ENCODE measurements at regions not wholly inside any gene's neighbourhood (a gene's known extent, or its start where the extent isn't known, plus 50 kb on each side); places are given as distances from the start of the nearest gene placed in this dataset.
A peak's percentile ranks its signal among the peaks of the same experiment; 100 is the strongest.

GRCh38 chr20:60764328-60764727, 487.7 kb upstream of the CDH4 start:
- no peak overlapping the region for H2BK120ac ChIP-seq (replicated peaks; ENCODE audit: low read depth, low read length)
- H2BK12ac ChIP-seq (ENCODE audit: low read depth, low read length): 0 out of 2 replicates have a peak overlapping the region, but pooled peaks have one; percentile 35
- no peak overlapping the region for H3K4me3 ChIP-seq (ENCODE audit: extremely low read depth in 1 of 4, insufficient read depth in 2 of 4, low read depth in 3 of 4, low read length in 4 of 4)
- no peak overlapping the region for H3K9ac ChIP-seq (replicated peaks in 1 of 4; ENCODE audit: extremely low read depth in 1 of 4, low read depth in 3 of 4, low read length in 3 of 4)
- no peaks in the 10 kb centered on the region for H3K4me1 ChIP-seq (replicated peaks in 1 of 4; ENCODE audit: control insufficient read depth in 3 of 4, insufficient read depth in 4 of 4, low read length in 3 of 4)
- H3K14ac ChIP-seq (ENCODE audit: insufficient read length): no peak overlapping the region
- no peak overlapping the region for H4K5ac ChIP-seq (ENCODE audit: insufficient read length, low read depth, low read length)
- peak overlapping the region; percentile 34; the same call in 1 of the 2 replicates for H2BK15ac ChIP-seq (ENCODE audit: low read length)
- H3K23me2 ChIP-seq (ENCODE audit: low read depth, low read length): peaks cover 4% of the 10 kb centered on the region; the same call in 1 of the 2 replicates
- H4K91ac ChIP-seq (replicated peaks; ENCODE audit: insufficient read length, low read length): peak overlapping the region; percentile 44
- CTCF ChIA-PET (ENCODE audit: partially characterized antibody): no interaction called here
- no peaks in the 10 kb centered on the region for H3K79me2 ChIP-seq (ENCODE audit: control insufficient read depth in 1 of 2, insufficient read depth in 2 of 2, low read length in 2 of 2)
- no peak overlapping the region for H4K8ac ChIP-seq (ENCODE audit: extremely low read depth, insufficient read depth, low read length)
- H3K23ac ChIP-seq (ENCODE audit: insufficient read length): no peak overlapping the region
- no peaks in the 10 kb centered on the region for H3K36me3 ChIP-seq (ENCODE audit: control insufficient read depth in 2 of 4, insufficient read depth in 4 of 4, low read length in 3 of 4)
- no peaks in the 10 kb centered on the region for H3K79me1 ChIP-seq (ENCODE audit: low read depth, low read length)
- no peak overlapping the region for H2AFZ ChIP-seq (ENCODE audit: low read length)
- peak overlapping the region; percentile 32 for H3K56ac ChIP-seq (replicated peaks; ENCODE audit: insufficient read length, low read depth, low read length)
- no peak overlapping the region for H3K18ac ChIP-seq (ENCODE audit: extremely low read depth, low read length)
- H2BK20ac ChIP-seq (ENCODE audit: low read length): no peak overlapping the region
- H3K27me3 ChIP-seq (replicated peaks in 1 of 4; ENCODE audit: control insufficient read depth in 3 of 4, extremely low read depth in 1 of 4, insufficient read depth in 3 of 4, low read length in 3 of 4): no peaks in the 10 kb centered on the region; a peak in 1 of 7 replicates
- H3K4me2 ChIP-seq (ENCODE audit: insufficient read depth in 1 of 2, low read depth in 2 of 2, low read length in 2 of 2): no peak overlapping the region
- peak overlapping the region; percentile 73 for H3K4ac ChIP-seq (replicated peaks; ENCODE audit: insufficient read length, low read depth, low read length)
- no peaks in the 10 kb centered on the region for H3K9me3 ChIP-seq (ENCODE audit: insufficient read depth in 2 of 2, low read depth in 1 of 2, low read length in 1 of 2)
- no peak for FAIRE-seq
- 93 to 100% methylated on average over 2 to 4 of the region's 4 CpGs for WGBS, 2 experiments (ENCODE audit: extremely low coverage in 1 of 2, insufficient coverage in 1 of 2, insufficient read length in 1 of 2, insufficient replicate concordance in 2 of 2, low coverage in 1 of 2, low lambda C conversion rate in 2 of 2, missing lambda C conversion rate in 1 of 2)
- no peak overlapping the region for H3K27ac ChIP-seq (ENCODE audit: low read depth, low read length)
- no peak for TF ChIP-seq KDM5A (IDR thresholded peaks at IDR 0.05; ENCODE audit: low read length)
- no peak for TF ChIP-seq CBX5 (IDR thresholded peaks at IDR 0.05; ENCODE audit: low read depth, low read length)
- no peak for TF ChIP-seq SP1 (IDR thresholded peaks at IDR 0.05; ENCODE audit: low read depth, low read length)
- TF ChIP-seq USF2 (IDR thresholded peaks at IDR 0.05; ENCODE audit: low read length): no peak
- TF ChIP-seq NRF1 (IDR thresholded peaks at IDR 0.05; ENCODE audit: low read depth, low read length): no peak
- no peak for TF ChIP-seq MAFK (IDR thresholded peaks at IDR 0.05; ENCODE audit: low read depth, low read length)
- TF ChIP-seq CHD1 (IDR thresholded peaks at IDR 0.05; ENCODE audit: low read depth, low read length): no peak
- no peak for TF ChIP-seq SIN3A (conservative IDR thresholded peaks at IDR 0.05 in 1 of 2, IDR thresholded peaks at IDR 0.05 in 1 of 2; ENCODE audit: low read depth in 1 of 2, low read length in 2 of 2)
- no peak for TF ChIP-seq TEAD4 (IDR thresholded peaks at IDR 0.05; ENCODE audit: low read depth, low read length)
- no peak for TF ChIP-seq PHF8 (conservative IDR thresholded peaks at IDR 0.05; ENCODE audit: low read depth, low read length)
- TF ChIP-seq BACH1 (IDR thresholded peaks at IDR 0.05; ENCODE audit: low read length): no peak
- no peak for TF ChIP-seq FOSL1 (IDR thresholded peaks at IDR 0.05; ENCODE audit: insufficient read depth, low read depth, low read length)
- no peak overlapping the region; the same call in 1 of the 2 replicates for H2BK5ac ChIP-seq (ENCODE audit: low read depth, low read length)
- POLR2A ChIA-PET (ENCODE audit: partially characterized antibody): no interaction called here
- H4K20me1 ChIP-seq (replicated peaks in 1 of 2; ENCODE audit: control insufficient read depth in 1 of 2, insufficient read depth in 2 of 2, low read length in 2 of 2): peaks cover 0 to 4% of the 10 kb centered on the region in 2 experiments
- DNase-seq (ENCODE audit: low read depth in 1 of 2, low spot score in 2 of 2): no peak
- peak overlapping the region; percentile 82 for H2AK5ac ChIP-seq (ENCODE audit: low read depth, low read length)

Measured in H1 (cell line).